ENCODE measurements at regions not wholly inside any gene's neighbourhood (a gene's known extent, or its start where the extent isn't known, plus 50 kb on each side); places are given as distances from the start of the nearest gene placed in this dataset.

- no peak for DNase-seq (ENCODE audit: insufficient read length, low spot score)
- TF ChIP-seq CTCF (IDR thresholded peaks at IDR 0.05; ENCODE audit: insufficient read depth, missing control alignments) = no peak
- no peak for FAIRE-seq
Observed at GRCh38 chr22:48352086-48352911, 1475.4 kb downstream of the BRD1 start.

GRCh38 chr22:48351376-48352085, 1476.1 kb downstream of the BRD1 start:
- TF ChIP-seq CTCF (IDR thresholded peaks at IDR 0.05; ENCODE audit: insufficient read depth, missing control alignments) = no peak
- FAIRE-seq = no peak
- no peak for DNase-seq (ENCODE audit: insufficient read length, low spot score)

GRCh38 chr22:48350456-48350855, 1477.2 kb downstream of the BRD1 start:
- no peak for DNase-seq (ENCODE audit: insufficient read length, low spot score)
- no peak for TF ChIP-seq CTCF (IDR thresholded peaks at IDR 0.05; ENCODE audit: insufficient read depth, missing control alignments)
- no peak for FAIRE-seq

- no peak for DNase-seq (ENCODE audit: insufficient read length, low spot score)
- TF ChIP-seq CTCF (IDR thresholded peaks at IDR 0.05; ENCODE audit: insufficient read depth, missing control alignments) = no peak
- FAIRE-seq = no peak
Observed at GRCh38 chr22:48348855-48349254, 1478.8 kb downstream of the BRD1 start.

GRCh38 chr22:48347311-48347710, 1480.4 kb downstream of the BRD1 start:
- FAIRE-seq (no peak), DNase-seq (ENCODE audit: insufficient read length, low spot score) (no peak)
- no peak for TF ChIP-seq CTCF (IDR thresholded peaks at IDR 0.05; ENCODE audit: insufficient read depth, missing control alignments)

- no peak for FAIRE-seq
- TF ChIP-seq CTCF (IDR thresholded peaks at IDR 0.05; ENCODE audit: insufficient read depth, missing control alignments) = no peak
- DNase-seq (ENCODE audit: insufficient read length, low spot score) = no peak
Observed at GRCh38 chr22:48346911-48347310, 1480.8 kb downstream of the BRD1 start.

- no peak for FAIRE-seq
- TF ChIP-seq CTCF (IDR thresholded peaks at IDR 0.05; ENCODE audit: insufficient read depth, missing control alignments) = no peak
- no peak for DNase-seq (ENCODE audit: insufficient read length, low spot score)
Observed at GRCh38 chr22:48346311-48346710, 1481.4 kb downstream of the BRD1 start.

All from D721Med (cell line).